Psoas muscle (tissue), 7 donors: ENCODE measurements at regions not wholly inside any gene's neighbourhood (a gene's known extent, or its start where the extent isn't known, plus 50 kb on each side); places are given as distances from the start of the nearest gene placed in this dataset.

Source experiments
- ATAC-seq, 4 donors: fragments of 200-7000 bp; cut with Tn5 transposase; one replicate each; pipeline ENCODE4 v1.9.1; 2020; ENCODE audit warnings: moderate library complexity in 3 of 4, mild to moderate bottlenecking in 2 of 4
- DNase-seq, 2 donors: peaks; one replicate each; pipeline ENCODE4 v3.0.0-alpha.2; 2020
- H3K27ac ChIP-seq: fragments of 200-600 bp; one replicate; pipeline ENCODE4 v1.8.0; 2022
- H3K27me3 ChIP-seq, 3 donors: fragments of 200-600 bp in 1 of 3; one replicate each; pipeline versions ENCODE4 v1.6.1 to v1.8.0; 2013 to 2022; ENCODE audit warnings: low read length in 2 of 3, mild to moderate bottlenecking in 2 of 3, moderate library complexity in 1 of 3; ENCODE audit not compliant: insufficient read depth in 3 of 3
- H3K36me3 ChIP-seq, 2 donors: fragments of 200-600 bp in 1 of 2; one replicate each; pipeline versions ENCODE4 v1.6.1 to v1.8.0; 2013 to 2022; ENCODE audit warnings: low read depth in 1 of 2, mild to moderate bottlenecking in 1 of 2, moderate library complexity in 1 of 2; ENCODE audit not compliant: insufficient read depth in 1 of 2
- H3K4me1 ChIP-seq: fragments of 200-600 bp; one replicate; pipeline ENCODE4 v1.8.0; 2022
- H3K4me3 ChIP-seq: fragments of 200-600 bp; one replicate; pipeline ENCODE4 v1.8.0; 2022; ENCODE audit warnings: mild to moderate bottlenecking
- H3K9me3 ChIP-seq: fragments of 200-600 bp; one replicate; pipeline ENCODE4 v1.8.0; 2022
- CTCF ChIP-seq: fragments of 200-600 bp; IDR thresholded peaks from one replicate; pipeline ENCODE4 v1.8.0; 2022; ENCODE audit warnings: antibody characterized with exemption
- WGBS, 3 donors: extraction: QIAGEN DNeasy Blood & Tissue Kit; methylation state at CpG; one replicate each; pipeline versions ENCODE4 v1.1.6 to v1.1.7; 2013; 5-methylcytosine and 5-hydroxymethylcytosine counted together
- intact Hi-C, 2 donors: fragments of 100-400 bp; cut with DNase I; formaldehyde crosslinking; loops; one replicate each; pipeline versions ENCODE4 v1.11.0 to v1.14.2; 2022
- donor health status: healthy with polysubstance abuse.
- donor health status: DM: no; HTN: no; CAD: no; lungs with moderate emphysema.
- donor health status: Bipolar disorder and iron deficiency.
- donor health status: healthy.
- donor health status: DM: yes; HTN: yes; CAD: no.
- donor health status: DM: no; HTN: no; CAD: no.
- donor health status: DM: yes; HTN: yes; CAD: no.

GRCh38 chr14:61149896-61150295 lies 131.2 kb downstream of the TMEM30B start:
- H3K4me1 ChIP-seq = peaks cover 28% of the 10 kb centered on the region
- no peak for ATAC-seq
- H3K27me3 ChIP-seq = no peaks in the 10 kb centered on the region
- H3K36me3 ChIP-seq = no peaks in the 10 kb centered on the region
- no peak overlapping the region for H3K4me3 ChIP-seq
- intact Hi-C loops = loop anchor here (2.0 to 5.0 kb wide), 2 partner anchors 37 kb away; no protein-coding TSS in a partner anchor
- H3K27ac ChIP-seq = peak overlapping the region; percentile 98
- H3K9me3 ChIP-seq = no peaks in the 10 kb centered on the region
- no peak for TF ChIP-seq CTCF
- no peak for DNase-seq

- no peak overlapping the region for H3K4me3 ChIP-seq
- H3K36me3 ChIP-seq = no peaks in the 10 kb centered on the region
- ATAC-seq = no peak
- peaks cover 4% of the 10 kb centered on the region for H3K9me3 ChIP-seq
- H3K27me3 ChIP-seq = no peaks in the 10 kb centered on the region
- intact Hi-C loops = loop anchor here (2.0 to 5.0 kb wide), 2 partner anchors 38 kb away; no protein-coding TSS in a partner anchor
- H3K27ac ChIP-seq = peak overlapping the region; percentile 98
- no peak for TF ChIP-seq CTCF
- H3K4me1 ChIP-seq = peaks cover 30% of the 10 kb centered on the region
- DNase-seq = no peak
- WGBS, 3 donors = 92 to 99% (median 95%) methylated on average over 4 of the region's 4 CpGs
Measured at GRCh38 chr14:61148742-61149350, 132.3 kb downstream of the TMEM30B start.

- Histone ChIP-seq H3K27me3 (no peaks in the 10 kb centered on the region), H3K4me1 (peaks cover 30% of the 10 kb centered on the region), H3K36me3 (no peaks in the 10 kb centered on the region), H3K27ac (peak overlapping the region; percentile 98), H3K9me3 (peaks cover 9% of the 10 kb centered on the region), H3K4me3 (peak overlapping the region; percentile 23)
- TF ChIP-seq CTCF = no peak
- ATAC-seq = peak; percentile 72 to 85 (median 80)
- intact Hi-C loops = loop anchor here (2.0 to 5.0 kb wide), 2 partner anchors 39 kb away; no protein-coding TSS in a partner anchor
- peak; percentile 79 to 82 for DNase-seq
- WGBS, 3 donors = 27 to 28% (median 27%) methylated on average over 21 of the region's 21 CpGs
Measured at GRCh38 chr14:61147831-61148549, 133.1 kb downstream of the TMEM30B start.

- 13 to 17% (median 13%) methylated on average over 7 of the region's 7 CpGs for WGBS, 3 donors
- DNase-seq = no peak
- TF ChIP-seq CTCF = no peak
- peaks cover 30% of the 10 kb centered on the region for H3K4me1 ChIP-seq
- no peaks in the 10 kb centered on the region for H3K27me3 ChIP-seq
- H3K36me3 ChIP-seq = no peaks in the 10 kb centered on the region
- peak overlapping the region; percentile 23 for H3K4me3 ChIP-seq
- peaks cover 9% of the 10 kb centered on the region for H3K9me3 ChIP-seq
- intact Hi-C loops = loop anchor here in 1 of 2 donors (5.0 kb wide), 1 partner anchor 40 kb away; no protein-coding TSS in a partner anchor
- peak in 3 of 4 donors; percentile 23 to 47 (median 29) for ATAC-seq
- peak overlapping the region; percentile 98 for H3K27ac ChIP-seq
Measured at GRCh38 chr14:61147381-61147821, 133.7 kb downstream of the TMEM30B start.
